ENCODE measurements at regions not wholly inside any gene's neighbourhood (a gene's known extent, or its start where the extent isn't known, plus 50 kb on each side); places are given as distances from the start of the nearest gene placed in this dataset.
"Not testable (repeated sequence)": the region's sequence is repeated elsewhere in the genome, so short reads cannot be mapped to it uniquely, and the experiment has no call there.

GRCh38 chr2:156779416-156780120 is 343.4 kb downstream of the GPD2 start:
- no peak for DNase-seq (ENCODE audit: low spot score)

GRCh38 chr2:156781677-156782076 is 345.5 kb downstream of the GPD2 start:
- DNase-seq (ENCODE audit: low spot score), result not testable (repeated sequence)

- no peak for DNase-seq (ENCODE audit: low spot score)
Observed at GRCh38 chr2:156784020-156784701, 348.0 kb downstream of the GPD2 start.

- no peak for DNase-seq (ENCODE audit: low spot score)
Observed at GRCh38 chr2:156787517-156787916, 351.3 kb downstream of the GPD2 start.

GRCh38 chr2:156790343-156791037 is 354.3 kb downstream of the GPD2 start:
- DNase-seq (ENCODE audit: low spot score), result no peak

- DNase-seq (ENCODE audit: low spot score), result no peak
Observed at GRCh38 chr2:156792242-156792840, 356.2 kb downstream of the GPD2 start.

GRCh38 chr2:156797832-156798231 is 361.7 kb downstream of the GPD2 start:
- no peak for DNase-seq (ENCODE audit: low spot score)

GRCh38 chr2:156800065-156800653 is 364.0 kb downstream of the GPD2 start:
- no peak for DNase-seq (ENCODE audit: low spot score)

- peak; percentile 23 for DNase-seq (ENCODE audit: low spot score)
Observed at GRCh38 chr2:156800781-156801361, 364.7 kb downstream of the GPD2 start.

- no peak for DNase-seq (ENCODE audit: low spot score)
Observed at GRCh38 chr2:156803243-156803642, 367.1 kb downstream of the GPD2 start.

- no peak for DNase-seq (ENCODE audit: low spot score)
Observed at GRCh38 chr2:156803967-156804366, 367.8 kb downstream of the GPD2 start.

- no peak for DNase-seq (ENCODE audit: low spot score)
Observed at GRCh38 chr2:156810094-156810493, 373.9 kb downstream of the GPD2 start.

GRCh38 chr2:156812496-156812895 is 376.3 kb downstream of the GPD2 start:
- no peak for DNase-seq (ENCODE audit: low spot score)

- DNase-seq (ENCODE audit: low spot score), result no peak
Observed at GRCh38 chr2:156817430-156817829, 381.3 kb downstream of the GPD2 start.

GRCh38 chr2:156818221-156818620 is 382.0 kb downstream of the GPD2 start:
- DNase-seq (ENCODE audit: low spot score), result no peak

- DNase-seq (ENCODE audit: low spot score), result no peak
Observed at GRCh38 chr2:156818944-156819343, 382.8 kb downstream of the GPD2 start.

- DNase-seq (ENCODE audit: low spot score), result no peak
Observed at GRCh38 chr2:156826341-156826933, 390.3 kb downstream of the GPD2 start.

GRCh38 chr2:156834431-156834830 is 398.3 kb downstream of the GPD2 start:
- DNase-seq (ENCODE audit: low spot score), result no peak

GRCh38 chr2:156837635-156838370 is 401.6 kb downstream of the GPD2 start:
- no peak for DNase-seq (ENCODE audit: low spot score)

- DNase-seq (ENCODE audit: low spot score), result no peak
Observed at GRCh38 chr2:156841321-156841720, 405.1 kb downstream of the GPD2 start.
